HFFc6 (cell line): ENCODE measurements at regions not wholly inside any gene's neighbourhood (a gene's known extent, or its start where the extent isn't known, plus 50 kb on each side); places are given as distances from the start of the nearest gene placed in this dataset.

ENCODE experiments used
- DNase-seq: peaks from one replicate; pipeline ENCODE4 v3.0.0-alpha.2; 2018
- H3K27ac Mint-ChIP-seq: 2 replicates; pipeline ENCODE4 v1.8.0; 2020; ENCODE audit warnings: mild to moderate bottlenecking, mixed read lengths
- H3K27me3 Mint-ChIP-seq: 2 replicates; pipeline ENCODE4 v1.8.0; 2021; ENCODE audit warnings: mild to moderate bottlenecking, moderate library complexity, mixed read lengths; ENCODE audit not compliant: insufficient read depth
- H3K36me3 Mint-ChIP-seq: 2 replicates; pipeline ENCODE4 v1.8.0; 2021; ENCODE audit warnings: low read depth, mixed read lengths
- H3K4me1 Mint-ChIP-seq: 2 replicates; pipeline ENCODE4 v1.8.0; 2020; ENCODE audit warnings: low read depth, mixed read lengths
- H3K4me3 Mint-ChIP-seq: 2 replicates; pipeline ENCODE4 v1.8.0; 2020; ENCODE audit warnings: mild to moderate bottlenecking, moderate library complexity, mixed read lengths
- H3K9me3 Mint-ChIP-seq: 2 replicates; pipeline ENCODE4 v1.8.0; 2020; ENCODE audit warnings: mild to moderate bottlenecking, mixed read lengths
- TF ChIP-seq, protein P1 (sequence below): fragments of 200-600 bp; sonication (generic); IDR thresholded peaks from 2 replicates; pipeline ENCODE4 v1.5.0; 2021; ENCODE audit warnings: antibody characterized with exemption, mild to moderate bottlenecking

DNA sequence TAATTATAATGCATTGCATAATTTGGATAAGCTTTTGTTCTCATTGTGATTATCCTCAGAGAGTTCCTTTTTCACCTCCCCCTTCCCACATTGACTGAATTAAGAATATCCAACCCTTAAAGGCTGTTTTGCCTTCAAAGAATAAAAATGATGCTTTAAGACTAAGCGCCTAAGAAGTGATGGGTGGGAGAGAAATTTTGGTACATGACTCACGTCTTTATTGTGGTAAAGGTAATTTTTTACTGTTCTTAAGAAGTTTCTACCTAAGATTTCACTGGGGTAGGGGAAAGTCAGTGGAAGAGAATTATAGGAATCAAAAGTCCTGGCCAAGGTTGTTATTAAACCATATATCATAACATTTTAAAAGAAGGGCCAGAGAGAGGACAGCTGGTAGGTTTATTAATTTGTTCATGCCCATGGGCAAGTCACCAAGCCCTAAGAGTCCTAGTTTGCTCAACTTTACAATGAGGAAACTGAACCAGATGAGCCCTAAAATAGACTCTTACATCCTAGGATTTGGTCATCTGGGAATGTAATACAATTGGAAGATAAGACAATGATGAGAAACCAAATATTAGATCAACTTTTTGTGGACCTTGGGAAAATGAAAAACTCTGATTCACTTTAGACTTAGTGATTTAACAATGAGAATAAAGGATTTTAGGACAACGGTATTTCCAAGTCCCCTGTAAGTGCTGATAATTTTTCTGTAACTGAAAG, 101.1 kb upstream of the RASGRP1 start:
- TF ChIP-seq, protein P1, sequence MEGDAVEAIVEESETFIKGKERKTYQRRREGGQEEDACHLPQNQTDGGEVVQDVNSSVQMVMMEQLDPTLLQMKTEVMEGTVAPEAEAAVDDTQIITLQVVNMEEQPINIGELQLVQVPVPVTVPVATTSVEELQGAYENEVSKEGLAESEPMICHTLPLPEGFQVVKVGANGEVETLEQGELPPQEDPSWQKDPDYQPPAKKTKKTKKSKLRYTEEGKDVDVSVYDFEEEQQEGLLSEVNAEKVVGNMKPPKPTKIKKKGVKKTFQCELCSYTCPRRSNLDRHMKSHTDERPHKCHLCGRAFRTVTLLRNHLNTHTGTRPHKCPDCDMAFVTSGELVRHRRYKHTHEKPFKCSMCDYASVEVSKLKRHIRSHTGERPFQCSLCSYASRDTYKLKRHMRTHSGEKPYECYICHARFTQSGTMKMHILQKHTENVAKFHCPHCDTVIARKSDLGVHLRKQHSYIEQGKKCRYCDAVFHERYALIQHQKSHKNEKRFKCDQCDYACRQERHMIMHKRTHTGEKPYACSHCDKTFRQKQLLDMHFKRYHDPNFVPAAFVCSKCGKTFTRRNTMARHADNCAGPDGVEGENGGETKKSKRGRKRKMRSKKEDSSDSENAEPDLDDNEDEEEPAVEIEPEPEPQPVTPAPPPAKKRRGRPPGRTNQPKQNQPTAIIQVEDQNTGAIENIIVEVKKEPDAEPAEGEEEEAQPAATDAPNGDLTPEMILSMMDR, result no peak
- Mint-ChIP-seq H3K4me1 (no peaks in the 10 kb centered on the region), H3K4me3 (no peak overlapping the region), H3K9me3 (no peaks in the 10 kb centered on the region), H3K36me3 (no peaks in the 10 kb centered on the region), H3K27me3 (peaks cover 44% of the 10 kb centered on the region), H3K27ac (no peak overlapping the region)
- no peak for DNase-seq

GRCh38 chr15:38666865-38667510, 102.4 kb upstream of the RASGRP1 start:
- TF ChIP-seq, protein P1, result no peak
- Mint-ChIP-seq H3K4me3 (no peak overlapping the region), H3K27ac (no peak overlapping the region), H3K9me3 (no peaks in the 10 kb centered on the region), H3K4me1 (no peaks in the 10 kb centered on the region), H3K27me3 (peaks cover 39% of the 10 kb centered on the region), H3K36me3 (no peaks in the 10 kb centered on the region)
- DNase-seq, result no peak

- Mint-ChIP-seq H3K9me3 (no peaks in the 10 kb centered on the region), H3K27me3 (peaks cover 39% of the 10 kb centered on the region), H3K4me3 (no peak overlapping the region), H3K27ac (no peak overlapping the region), H3K4me1 (no peaks in the 10 kb centered on the region), H3K36me3 (no peaks in the 10 kb centered on the region)
- no peak for DNase-seq
- TF ChIP-seq, protein P1, result no peak
Observed at GRCh38 chr15:38667890-38668850, 103.6 kb upstream of the RASGRP1 start.

DNA sequence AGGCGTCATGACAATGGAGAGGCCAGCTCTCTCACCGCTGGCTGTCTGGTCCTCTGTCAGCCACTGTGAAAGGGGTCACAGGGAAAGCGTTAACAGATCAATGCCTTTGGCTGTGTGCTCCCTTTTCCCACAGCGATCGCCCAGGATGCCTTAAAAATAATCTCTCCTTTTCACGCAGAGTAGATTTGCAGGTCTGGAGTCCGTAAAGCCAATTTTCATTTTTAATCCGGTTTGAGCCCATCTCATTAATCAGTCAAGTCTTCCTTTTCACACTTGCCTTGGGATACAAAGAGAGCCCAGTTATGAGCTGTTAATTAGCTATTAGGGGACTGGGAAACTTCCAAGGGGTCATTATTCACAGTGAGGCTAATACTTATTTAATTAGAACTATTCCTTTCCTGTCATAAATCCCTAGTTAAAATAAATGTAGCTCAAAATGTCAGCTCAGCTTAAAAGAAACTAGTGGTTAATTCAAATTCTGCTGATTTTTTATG, 104.3 kb upstream of the RASGRP1 start:
- H3K4me3 Mint-ChIP-seq, result no peak overlapping the region
- peaks cover 40% of the 10 kb centered on the region for H3K27me3 Mint-ChIP-seq
- no peaks in the 10 kb centered on the region for H3K36me3 Mint-ChIP-seq
- DNase-seq, result no peak
- TF ChIP-seq, protein P1, result no peak
- no peak overlapping the region for H3K27ac Mint-ChIP-seq
- H3K4me1 Mint-ChIP-seq, result no peaks in the 10 kb centered on the region
- no peaks in the 10 kb centered on the region for H3K9me3 Mint-ChIP-seq

DNA sequence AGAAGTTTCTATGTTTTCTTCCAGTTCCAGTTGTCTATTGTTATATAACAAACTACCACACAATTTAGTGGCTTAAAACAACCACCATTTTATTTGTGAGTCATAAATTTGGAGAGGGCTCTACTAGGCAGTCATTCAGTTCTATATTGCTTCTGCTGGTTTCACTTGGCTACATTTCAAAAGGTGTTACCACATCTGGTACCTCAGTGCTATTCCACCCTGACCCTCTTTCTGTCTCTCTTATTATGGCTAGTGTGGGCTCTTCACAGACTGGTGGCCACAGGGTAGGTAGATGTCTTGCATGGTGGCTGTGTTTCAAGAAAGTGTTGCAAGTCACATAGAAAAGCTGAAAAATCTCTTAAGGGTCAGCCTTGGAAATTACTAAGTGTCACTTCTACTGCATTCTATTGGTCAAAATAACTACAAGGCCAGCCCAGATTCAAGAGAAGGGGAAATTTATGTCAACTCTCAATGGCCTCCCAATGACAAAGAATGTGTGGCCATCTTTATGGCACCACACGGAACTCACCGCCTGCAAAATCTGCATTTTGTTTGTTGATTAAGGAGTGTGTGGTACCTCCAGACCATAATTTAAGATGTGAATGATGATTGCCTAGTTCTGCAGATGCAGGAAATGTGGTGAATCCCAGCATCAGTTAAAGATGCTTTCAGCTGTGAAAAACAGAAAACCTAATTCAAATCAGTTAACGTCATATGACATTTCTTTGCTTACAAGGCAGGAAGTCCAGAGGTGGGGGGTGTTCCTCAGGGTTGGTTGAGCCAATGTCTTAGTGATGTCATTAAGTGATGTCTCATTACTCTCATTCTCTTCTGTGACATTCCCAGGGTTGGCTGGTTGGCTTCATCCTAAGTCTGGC, 105.8 kb upstream of the RASGRP1 start:
- Mint-ChIP-seq H3K27me3 (peaks cover 37% of the 10 kb centered on the region), H3K9me3 (no peaks in the 10 kb centered on the region), H3K4me3 (no peak overlapping the region), H3K4me1 (no peaks in the 10 kb centered on the region), H3K27ac (no peak overlapping the region), H3K36me3 (no peaks in the 10 kb centered on the region)
- DNase-seq, result no peak
- TF ChIP-seq, protein P1, result no peak
